ENCODE measurements at regions not wholly inside any gene's neighbourhood (a gene's known extent, or its start where the extent isn't known, plus 50 kb on each side); places are given as distances from the start of the nearest gene placed in this dataset.
"Not testable (repeated sequence)": the region's sequence is repeated elsewhere in the genome, so short reads cannot be mapped to it uniquely, and the experiment has no call there.

GRCh38 chr1:220426989-220427388, 100.9 kb upstream of the MARK1 start:
- no peak for DNase-seq (ENCODE audit: low read depth in 1 of 2, low spot score in 1 of 2)
- TF ChIP-seq, protein P1, sequence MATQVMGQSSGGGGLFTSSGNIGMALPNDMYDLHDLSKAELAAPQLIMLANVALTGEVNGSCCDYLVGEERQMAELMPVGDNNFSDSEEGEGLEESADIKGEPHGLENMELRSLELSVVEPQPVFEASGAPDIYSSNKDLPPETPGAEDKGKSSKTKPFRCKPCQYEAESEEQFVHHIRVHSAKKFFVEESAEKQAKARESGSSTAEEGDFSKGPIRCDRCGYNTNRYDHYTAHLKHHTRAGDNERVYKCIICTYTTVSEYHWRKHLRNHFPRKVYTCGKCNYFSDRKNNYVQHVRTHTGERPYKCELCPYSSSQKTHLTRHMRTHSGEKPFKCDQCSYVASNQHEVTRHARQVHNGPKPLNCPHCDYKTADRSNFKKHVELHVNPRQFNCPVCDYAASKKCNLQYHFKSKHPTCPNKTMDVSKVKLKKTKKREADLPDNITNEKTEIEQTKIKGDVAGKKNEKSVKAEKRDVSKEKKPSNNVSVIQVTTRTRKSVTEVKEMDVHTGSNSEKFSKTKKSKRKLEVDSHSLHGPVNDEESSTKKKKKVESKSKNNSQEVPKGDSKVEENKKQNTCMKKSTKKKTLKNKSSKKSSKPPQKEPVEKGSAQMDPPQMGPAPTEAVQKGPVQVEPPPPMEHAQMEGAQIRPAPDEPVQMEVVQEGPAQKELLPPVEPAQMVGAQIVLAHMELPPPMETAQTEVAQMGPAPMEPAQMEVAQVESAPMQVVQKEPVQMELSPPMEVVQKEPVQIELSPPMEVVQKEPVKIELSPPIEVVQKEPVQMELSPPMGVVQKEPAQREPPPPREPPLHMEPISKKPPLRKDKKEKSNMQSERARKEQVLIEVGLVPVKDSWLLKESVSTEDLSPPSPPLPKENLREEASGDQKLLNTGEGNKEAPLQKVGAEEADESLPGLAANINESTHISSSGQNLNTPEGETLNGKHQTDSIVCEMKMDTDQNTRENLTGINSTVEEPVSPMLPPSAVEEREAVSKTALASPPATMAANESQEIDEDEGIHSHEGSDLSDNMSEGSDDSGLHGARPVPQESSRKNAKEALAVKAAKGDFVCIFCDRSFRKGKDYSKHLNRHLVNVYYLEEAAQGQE (IDR thresholded peaks at IDR 0.05; ENCODE audit: insufficient replicate concordance, low read depth), result no peak
- TF ChIP-seq, protein P2, sequence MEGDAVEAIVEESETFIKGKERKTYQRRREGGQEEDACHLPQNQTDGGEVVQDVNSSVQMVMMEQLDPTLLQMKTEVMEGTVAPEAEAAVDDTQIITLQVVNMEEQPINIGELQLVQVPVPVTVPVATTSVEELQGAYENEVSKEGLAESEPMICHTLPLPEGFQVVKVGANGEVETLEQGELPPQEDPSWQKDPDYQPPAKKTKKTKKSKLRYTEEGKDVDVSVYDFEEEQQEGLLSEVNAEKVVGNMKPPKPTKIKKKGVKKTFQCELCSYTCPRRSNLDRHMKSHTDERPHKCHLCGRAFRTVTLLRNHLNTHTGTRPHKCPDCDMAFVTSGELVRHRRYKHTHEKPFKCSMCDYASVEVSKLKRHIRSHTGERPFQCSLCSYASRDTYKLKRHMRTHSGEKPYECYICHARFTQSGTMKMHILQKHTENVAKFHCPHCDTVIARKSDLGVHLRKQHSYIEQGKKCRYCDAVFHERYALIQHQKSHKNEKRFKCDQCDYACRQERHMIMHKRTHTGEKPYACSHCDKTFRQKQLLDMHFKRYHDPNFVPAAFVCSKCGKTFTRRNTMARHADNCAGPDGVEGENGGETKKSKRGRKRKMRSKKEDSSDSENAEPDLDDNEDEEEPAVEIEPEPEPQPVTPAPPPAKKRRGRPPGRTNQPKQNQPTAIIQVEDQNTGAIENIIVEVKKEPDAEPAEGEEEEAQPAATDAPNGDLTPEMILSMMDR (IDR thresholded peaks at IDR 0.05; ENCODE audit: insufficient read depth, low read length), result no peak
- TF ChIP-seq SPI1 (IDR thresholded peaks at IDR 0.05; ENCODE audit: borderline replicate concordance, low read depth) (no peak), POLR2AphosphoS5 (IDR thresholded peaks at IDR 0.05; ENCODE audit: low read depth) (no peak), GABPA (IDR thresholded peaks at IDR 0.05; ENCODE audit: low read depth) (no peak)
- H3K4me3 ChIP-seq (replicated peaks; ENCODE audit: insufficient read depth, low read length), result no peak overlapping the region
- H3K27ac ChIP-seq (replicated peaks), result no peak overlapping the region
- H3K27me3 ChIP-seq (ENCODE audit: insufficient read depth, poor library complexity, severe bottlenecking), result peaks cover 4% of the 10 kb centered on the region

DNA sequence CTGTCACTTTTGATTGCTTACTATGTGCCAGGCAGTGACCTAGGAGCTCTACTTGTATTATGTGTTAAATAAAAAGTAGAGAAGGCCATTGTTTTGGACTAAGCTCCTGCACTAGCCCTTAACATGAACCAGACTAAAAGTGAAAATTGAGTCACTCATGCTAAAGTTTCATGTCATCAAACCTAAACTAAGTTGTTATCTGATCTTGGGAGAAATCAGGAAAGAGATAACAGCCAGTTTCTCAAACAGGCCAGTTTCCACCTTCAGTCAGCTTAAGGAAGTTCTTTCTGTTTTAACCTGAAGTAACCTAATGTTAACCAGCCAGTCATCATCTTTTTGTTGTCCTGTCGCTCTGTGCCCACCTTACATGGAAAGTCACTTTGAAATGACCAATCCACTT, 102.1 kb upstream of the MARK1 start:
- DNase-seq (ENCODE audit: low read depth in 1 of 2, low spot score in 1 of 2), result no peak
- no peak overlapping the region for H3K4me3 ChIP-seq (replicated peaks; ENCODE audit: insufficient read depth, low read length)
- H3K27ac ChIP-seq (replicated peaks), result no peak overlapping the region
- TF ChIP-seq GABPA (IDR thresholded peaks at IDR 0.05; ENCODE audit: low read depth) (no peak), POLR2AphosphoS5 (IDR thresholded peaks at IDR 0.05; ENCODE audit: low read depth) (no peak), SPI1 (IDR thresholded peaks at IDR 0.05; ENCODE audit: borderline replicate concordance, low read depth) (no peak)
- TF ChIP-seq, protein P2 (IDR thresholded peaks at IDR 0.05; ENCODE audit: insufficient read depth, low read length), result no peak
- TF ChIP-seq, protein P1 (IDR thresholded peaks at IDR 0.05; ENCODE audit: insufficient replicate concordance, low read depth), result no peak
- H3K27me3 ChIP-seq (ENCODE audit: insufficient read depth, poor library complexity, severe bottlenecking), result peaks cover 4% of the 10 kb centered on the region

GRCh38 chr1:220421508-220421907, 106.4 kb upstream of the MARK1 start:
- Histone ChIP-seq H3K4me3 (replicated peaks; ENCODE audit: insufficient read depth, low read length) (no peak overlapping the region), H3K27me3 (ENCODE audit: insufficient read depth, poor library complexity, severe bottlenecking) (no peaks in the 10 kb centered on the region), H3K27ac (replicated peaks) (no peak overlapping the region)
- DNase-seq (ENCODE audit: low read depth in 1 of 2, low spot score in 1 of 2), result no peak
- TF ChIP-seq, protein P1 (IDR thresholded peaks at IDR 0.05; ENCODE audit: insufficient replicate concordance, low read depth), result no peak

GRCh38 chr1:220420726-220421125, 107.2 kb upstream of the MARK1 start:
- TF ChIP-seq, protein P2 (IDR thresholded peaks at IDR 0.05; ENCODE audit: insufficient read depth, low read length), result no peak
- TF ChIP-seq GABPA (IDR thresholded peaks at IDR 0.05; ENCODE audit: low read depth), result no peak
- no peak overlapping the region for H3K4me3 ChIP-seq (replicated peaks; ENCODE audit: insufficient read depth, low read length)
- no peak overlapping the region for H3K27ac ChIP-seq (replicated peaks)
- no peak for DNase-seq (ENCODE audit: low read depth in 1 of 2, low spot score in 1 of 2)
- no peaks in the 10 kb centered on the region for H3K27me3 ChIP-seq (ENCODE audit: insufficient read depth, poor library complexity, severe bottlenecking)

GRCh38 chr1:220412382-220412781, 115.6 kb upstream of the MARK1 start:
- H3K27me3 ChIP-seq (ENCODE audit: insufficient read depth, poor library complexity, severe bottlenecking); H3K27ac ChIP-seq (replicated peaks); H3K4me3 ChIP-seq (replicated peaks; ENCODE audit: insufficient read depth, low read length); DNase-seq (ENCODE audit: low read depth in 1 of 2, low spot score in 1 of 2): not testable (repeated sequence)
